Glutamatergic neuron (in vitro differentiated cells): ENCODE measurements at regions not wholly inside any gene's neighbourhood (a gene's known extent, or its start where the extent isn't known, plus 50 kb on each side); places are given as distances from the start of the nearest gene placed in this dataset.

Source experiments
- DNase-seq: peaks from one replicate; pipeline ENCODE4 v3.0.0; 2022
- H3K27ac Mint-ChIP-seq: one replicate; pipeline ENCODE4 v1.8.0; 2020; ENCODE audit warnings: mild to moderate bottlenecking, mixed read lengths, inconsistent platforms; ENCODE audit not compliant: unreplicated experiment
- H3K27me3 Mint-ChIP-seq: one replicate; pipeline ENCODE4 v1.8.0; 2020; ENCODE audit warnings: mild to moderate bottlenecking, moderate library complexity, mixed read lengths, inconsistent platforms; ENCODE audit not compliant: unreplicated experiment
- H3K36me3 Mint-ChIP-seq: one replicate; pipeline ENCODE4 v1.8.0; 2020; ENCODE audit warnings: mild to moderate bottlenecking, mixed read lengths, inconsistent platforms; ENCODE audit not compliant: unreplicated experiment
- H3K4me1 Mint-ChIP-seq: one replicate; pipeline ENCODE4 v1.8.0; 2020; ENCODE audit warnings: mild to moderate bottlenecking, low read depth, mixed read lengths, inconsistent platforms; ENCODE audit not compliant: unreplicated experiment
- H3K4me3 Mint-ChIP-seq: one replicate; pipeline ENCODE4 v1.8.0; 2020; ENCODE audit warnings: mild to moderate bottlenecking, mixed read lengths, inconsistent platforms; ENCODE audit not compliant: unreplicated experiment
- H3K9me3 Mint-ChIP-seq: one replicate; pipeline ENCODE4 v1.8.0; 2020; ENCODE audit warnings: mild to moderate bottlenecking, moderate library complexity, mixed read lengths, inconsistent platforms; ENCODE audit not compliant: unreplicated experiment
- TF ChIP-seq, protein P1 (sequence below): fragments of 200-600 bp; sonication (generic); IDR thresholded peaks from one replicate; pipeline ENCODE4 v1.5.0; 2021; ENCODE audit not compliant: partially characterized antibody, unreplicated experiment

DNA sequence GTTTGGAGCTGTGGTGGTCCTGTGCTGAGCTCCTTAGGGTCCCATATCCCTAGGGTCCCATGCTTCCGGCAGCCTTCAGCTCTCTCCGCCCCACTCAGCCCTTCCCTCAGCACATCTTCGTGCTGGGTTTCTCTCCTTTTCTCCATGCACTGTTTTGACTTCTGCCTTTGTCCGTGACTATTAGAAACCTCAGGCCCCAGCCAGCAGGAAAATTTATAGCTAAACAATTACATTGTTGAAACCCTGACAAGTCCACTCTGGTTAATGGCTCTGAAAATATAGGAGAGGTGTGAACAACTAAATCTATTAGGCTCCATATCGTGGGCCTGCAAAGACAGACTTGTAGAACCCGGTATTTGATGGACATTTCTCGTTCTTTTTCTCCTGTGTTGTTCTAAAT, 523.7 kb downstream of the CCDC171 start:
- TF ChIP-seq, protein P1, sequence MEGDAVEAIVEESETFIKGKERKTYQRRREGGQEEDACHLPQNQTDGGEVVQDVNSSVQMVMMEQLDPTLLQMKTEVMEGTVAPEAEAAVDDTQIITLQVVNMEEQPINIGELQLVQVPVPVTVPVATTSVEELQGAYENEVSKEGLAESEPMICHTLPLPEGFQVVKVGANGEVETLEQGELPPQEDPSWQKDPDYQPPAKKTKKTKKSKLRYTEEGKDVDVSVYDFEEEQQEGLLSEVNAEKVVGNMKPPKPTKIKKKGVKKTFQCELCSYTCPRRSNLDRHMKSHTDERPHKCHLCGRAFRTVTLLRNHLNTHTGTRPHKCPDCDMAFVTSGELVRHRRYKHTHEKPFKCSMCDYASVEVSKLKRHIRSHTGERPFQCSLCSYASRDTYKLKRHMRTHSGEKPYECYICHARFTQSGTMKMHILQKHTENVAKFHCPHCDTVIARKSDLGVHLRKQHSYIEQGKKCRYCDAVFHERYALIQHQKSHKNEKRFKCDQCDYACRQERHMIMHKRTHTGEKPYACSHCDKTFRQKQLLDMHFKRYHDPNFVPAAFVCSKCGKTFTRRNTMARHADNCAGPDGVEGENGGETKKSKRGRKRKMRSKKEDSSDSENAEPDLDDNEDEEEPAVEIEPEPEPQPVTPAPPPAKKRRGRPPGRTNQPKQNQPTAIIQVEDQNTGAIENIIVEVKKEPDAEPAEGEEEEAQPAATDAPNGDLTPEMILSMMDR, result no peak
- Mint-ChIP-seq H3K27me3 (no peaks in the 10 kb centered on the region), H3K36me3 (no peaks in the 10 kb centered on the region)

GRCh38 chr9:16082796-16083195, 530.0 kb downstream of the CCDC171 start:
- Mint-ChIP-seq H3K27me3 (no peaks in the 10 kb centered on the region), H3K36me3 (no peaks in the 10 kb centered on the region), H3K4me3 (no peak overlapping the region), H3K27ac (no peak overlapping the region), H3K9me3 (no peaks in the 10 kb centered on the region), H3K4me1 (no peaks in the 10 kb centered on the region)
- TF ChIP-seq, protein P1, result no peak
- no peak for DNase-seq

More for the DNA sequence above, 523.7 kb downstream of the CCDC171 start:
- Mint-ChIP-seq H3K4me1 (no peaks in the 10 kb centered on the region), H3K4me3 (no peak overlapping the region), H3K9me3 (peaks cover 1% of the 10 kb centered on the region), H3K27ac (no peak overlapping the region)
- DNase-seq, result no peak

- TF ChIP-seq, protein P1, result no peak
- H3K4me1 Mint-ChIP-seq, result no peaks in the 10 kb centered on the region
These were observed 532.4 kb downstream of the CCDC171 start for GRCh38 chr9:16085167-16085726.

DNA sequence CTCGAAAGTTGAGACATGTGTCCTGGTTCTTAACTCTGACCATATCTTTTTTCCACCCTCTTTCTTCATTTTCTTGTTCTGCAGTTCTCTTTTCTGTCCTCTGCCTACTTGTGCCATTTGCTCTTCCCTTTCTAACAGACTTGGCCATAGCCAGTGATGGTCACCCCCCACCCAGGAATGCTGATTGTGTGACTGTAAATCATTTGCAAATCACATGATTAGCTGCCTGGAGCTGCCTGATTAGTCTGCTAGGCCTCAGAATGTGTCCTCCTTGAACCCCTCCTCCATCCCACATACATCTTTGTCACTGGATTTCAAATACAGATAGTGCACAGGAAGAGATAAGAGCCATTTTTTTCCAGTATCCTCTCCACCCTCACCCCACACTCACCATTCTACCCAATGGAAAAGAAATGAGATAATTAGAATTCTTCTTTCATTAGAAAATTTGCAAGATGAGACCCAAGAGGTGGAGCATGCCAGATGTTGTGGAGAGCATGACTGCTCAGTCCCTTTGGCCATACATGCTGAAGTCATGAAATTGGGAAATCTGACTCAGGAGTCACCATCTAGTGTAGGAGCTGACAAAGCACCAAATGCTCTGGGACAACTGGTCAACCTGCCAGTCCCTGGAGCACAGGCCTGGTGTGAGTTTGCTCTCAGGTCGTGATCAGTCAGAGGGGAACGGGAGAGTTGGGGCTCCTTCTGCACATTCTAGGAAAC, 538.2 kb downstream of the CCDC171 start:
- Mint-ChIP-seq H3K9me3 (no peaks in the 10 kb centered on the region), H3K27ac (no peak overlapping the region), H3K27me3 (peaks cover 2% of the 10 kb centered on the region), H3K36me3 (peaks cover 5% of the 10 kb centered on the region), H3K4me3 (no peak overlapping the region), H3K4me1 (peaks cover 2% of the 10 kb centered on the region)
- TF ChIP-seq, protein P1, result no peak
- DNase-seq, result no peak

More at GRCh38 chr9:16085167-16085726, 532.4 kb downstream of the CCDC171 start:
- H3K27me3 Mint-ChIP-seq, result peaks cover 2% of the 10 kb centered on the region
- H3K36me3 Mint-ChIP-seq, result peaks cover 5% of the 10 kb centered on the region
- no peak for DNase-seq
- H3K27ac Mint-ChIP-seq, result no peak overlapping the region
- no peaks in the 10 kb centered on the region for H3K9me3 Mint-ChIP-seq
- H3K4me3 Mint-ChIP-seq, result no peak overlapping the region
